GM18505 (cell line): ENCODE measurements at regions not wholly inside any gene's neighbourhood (a gene's known extent, or its start where the extent isn't known, plus 50 kb on each side); places are given as distances from the start of the nearest gene placed in this dataset.

Experiments used
- ATAC-seq: cut with Tn5 transposase; IDR thresholded peaks from one replicate; pipeline ENCODE4 v1.9.1; 2021; ENCODE audit not compliant: unreplicated experiment
- POLR2A ChIP-seq: IDR thresholded peaks from 4 replicates; pipeline ENCODE4 v1.6.1; 2011; ENCODE audit warnings: borderline replicate concordance; ENCODE audit not compliant: insufficient read depth, insufficient read length; ENCODE audit errors: extremely low read depth

DNA sequence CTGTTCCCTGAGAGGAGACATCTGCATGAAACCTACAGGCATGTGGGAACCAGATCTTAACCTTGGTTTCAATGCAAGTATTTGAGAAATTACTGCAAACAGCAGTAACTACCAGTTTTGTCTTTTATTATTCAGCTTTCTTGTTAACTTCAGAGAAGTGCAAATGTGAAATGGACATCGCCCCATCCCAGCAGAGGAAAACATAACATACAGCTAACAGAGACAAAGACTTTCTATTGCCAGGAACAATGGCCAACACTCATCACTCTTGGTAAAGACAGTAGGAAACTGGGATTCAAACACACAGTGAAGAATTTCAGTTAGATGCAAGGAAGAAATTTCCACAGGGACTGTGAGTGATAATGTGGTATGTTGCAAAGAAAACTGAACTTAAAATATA, 115.1 kb downstream of the SLC30A10 start:
- TF ChIP-seq POLR2A: no peak
- no peak for ATAC-seq

DNA sequence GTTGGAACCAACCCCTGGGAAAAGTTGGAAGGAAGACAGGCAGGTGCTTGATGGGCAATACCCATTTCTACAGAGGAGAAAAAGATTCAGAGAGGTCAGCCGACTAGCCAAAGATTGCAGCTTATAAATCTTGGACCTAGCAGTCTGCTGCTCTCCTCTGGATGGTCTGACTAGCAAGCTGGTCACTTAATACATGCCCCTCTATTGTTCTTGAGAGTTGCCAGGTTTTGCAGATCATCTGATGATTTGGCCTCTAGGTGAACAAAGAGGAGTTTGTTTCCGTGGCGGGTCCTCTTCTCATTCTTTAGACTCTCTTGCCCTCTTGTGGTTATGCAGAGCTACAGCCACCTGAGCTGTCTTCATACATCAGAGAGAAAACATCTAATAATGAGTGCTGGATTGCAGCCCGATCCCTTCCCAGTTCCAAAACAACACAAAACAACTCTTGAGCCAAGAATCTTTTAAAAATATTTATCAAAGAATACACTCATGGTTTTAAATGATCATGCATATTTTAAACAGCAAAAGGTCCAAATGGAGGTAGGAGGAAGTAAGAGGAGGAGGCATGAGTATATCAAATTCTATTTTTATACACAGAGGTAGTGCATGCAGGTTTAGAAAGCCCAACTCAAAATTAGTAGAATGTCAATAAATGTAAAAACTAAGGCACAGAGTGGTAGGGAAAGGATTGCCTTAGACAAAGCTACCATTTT, 115.7 kb downstream of the SLC30A10 start:
- ATAC-seq: peak; percentile 91
- TF ChIP-seq POLR2A: no peak

DNA sequence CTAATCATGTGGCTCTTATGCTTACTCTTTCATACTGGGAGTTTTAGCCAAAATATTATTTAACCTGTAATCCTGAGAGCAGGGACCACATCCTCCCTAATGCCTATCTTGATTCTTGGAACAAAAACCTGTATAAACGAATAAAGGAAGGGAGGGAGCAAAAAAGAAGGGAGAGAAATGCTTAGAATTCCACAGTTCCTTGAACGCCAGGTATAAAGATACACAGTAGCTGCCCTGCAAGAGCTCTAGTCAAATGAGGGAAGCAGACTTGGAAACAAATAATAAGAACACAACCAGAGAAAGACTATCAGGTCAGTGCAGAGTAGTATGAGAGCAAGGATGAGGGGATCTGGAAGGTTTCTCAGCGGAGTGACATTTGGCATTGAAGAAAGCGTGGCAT, 116.3 kb downstream of the SLC30A10 start:
- no peak for TF ChIP-seq POLR2A
- no peak for ATAC-seq

DNA sequence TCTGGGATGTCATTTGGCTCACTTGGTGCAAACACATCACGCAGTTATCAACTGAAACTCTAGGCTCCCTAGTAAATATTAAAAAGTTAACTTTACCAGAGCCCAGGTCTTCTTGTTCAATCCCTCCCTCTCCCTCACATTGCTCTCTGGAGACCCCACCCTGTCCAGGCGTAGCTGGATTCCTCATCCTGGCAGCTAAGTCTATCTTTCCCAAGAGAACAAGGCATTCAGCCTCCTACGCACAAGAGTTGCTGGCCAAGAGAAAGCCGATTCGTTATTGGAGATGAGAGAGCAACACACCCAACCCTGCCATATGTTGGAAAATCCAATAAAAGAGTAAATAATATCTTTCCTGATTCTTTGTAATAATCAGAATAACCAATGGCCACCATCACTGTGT, 117.9 kb downstream of the SLC30A10 start:
- no peak for ATAC-seq
- no peak for TF ChIP-seq POLR2A

DNA sequence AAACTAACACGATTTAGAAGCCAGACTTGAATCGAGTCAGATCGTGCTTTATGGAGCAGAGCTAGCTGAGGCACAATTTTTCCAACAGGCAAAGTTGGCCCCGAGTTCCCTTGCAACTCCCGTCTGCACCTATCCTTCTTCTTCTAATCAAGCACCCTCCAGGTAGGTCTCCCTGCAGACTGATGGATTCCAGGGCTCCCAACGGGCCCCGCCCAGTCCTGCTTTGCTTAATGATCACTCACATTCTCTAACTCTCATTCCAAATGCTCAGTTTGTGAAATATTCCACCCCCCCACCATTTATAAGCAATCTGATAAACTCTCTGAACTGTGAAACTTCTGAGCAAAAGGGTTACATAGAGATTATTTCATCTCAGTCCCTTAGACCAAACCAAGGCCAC, 119.6 kb downstream of the SLC30A10 start:
- no peak for ATAC-seq
- TF ChIP-seq POLR2A: no peak

DNA sequence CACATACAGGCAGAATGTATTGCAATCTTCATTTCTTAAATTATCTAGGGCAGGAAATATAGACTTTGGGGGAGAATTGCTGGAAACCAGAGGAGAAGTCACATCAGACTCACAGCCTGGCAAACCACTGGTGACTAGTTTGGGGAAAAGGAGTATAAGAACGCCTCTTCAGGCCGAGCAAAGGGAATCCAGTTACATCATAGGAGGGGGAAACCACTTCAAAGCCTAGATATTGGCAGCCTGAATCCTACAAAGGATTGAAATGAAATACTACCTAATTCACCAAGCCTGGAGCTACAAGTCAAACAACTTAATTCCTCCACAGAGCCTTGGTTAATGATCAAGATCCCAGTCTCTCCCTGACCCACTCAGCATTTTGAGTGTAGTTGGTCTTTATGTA, 121.7 kb downstream of the SLC30A10 start:
- no peak for ATAC-seq
- TF ChIP-seq POLR2A: no peak

DNA sequence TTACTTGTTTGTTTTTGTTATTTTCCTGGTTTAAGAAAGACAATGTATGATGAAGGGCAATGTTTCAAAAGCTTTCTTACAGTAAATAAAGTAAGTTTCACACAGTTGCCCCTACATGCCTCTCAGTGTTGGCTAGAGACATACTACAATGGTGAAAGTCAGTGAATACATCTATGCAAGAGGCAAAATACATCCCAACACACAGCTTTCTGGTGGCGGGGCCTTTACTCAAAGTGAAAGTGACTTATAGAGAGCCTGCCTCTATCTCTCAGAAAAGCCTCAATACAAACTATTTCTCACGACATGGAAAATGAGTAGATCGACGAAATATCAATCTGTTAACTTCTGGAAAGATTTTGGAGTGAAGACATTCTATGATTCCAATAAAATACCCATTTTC, 122.3 kb downstream of the SLC30A10 start:
- peak; percentile 55 for ATAC-seq
- TF ChIP-seq POLR2A: no peak

DNA sequence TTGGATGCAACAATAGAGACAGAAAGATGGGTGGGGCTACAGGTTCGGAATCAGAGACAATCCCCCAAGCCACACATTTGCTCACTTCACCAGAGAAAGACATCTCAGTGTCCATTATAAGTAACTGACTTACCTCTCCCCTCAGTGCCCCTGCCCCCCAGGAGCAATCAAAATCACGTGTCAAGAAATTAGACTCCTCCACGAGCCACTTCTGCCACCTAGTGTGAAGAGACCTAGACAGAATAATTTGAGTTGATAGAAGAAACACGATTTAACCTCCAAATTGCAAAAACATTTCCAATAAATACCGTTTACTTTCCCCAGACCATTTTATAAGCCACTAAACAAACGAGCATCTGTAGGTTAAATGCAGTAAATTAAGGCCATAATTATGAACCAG, 123.2 kb downstream of the SLC30A10 start:
- ATAC-seq: no peak

DNA sequence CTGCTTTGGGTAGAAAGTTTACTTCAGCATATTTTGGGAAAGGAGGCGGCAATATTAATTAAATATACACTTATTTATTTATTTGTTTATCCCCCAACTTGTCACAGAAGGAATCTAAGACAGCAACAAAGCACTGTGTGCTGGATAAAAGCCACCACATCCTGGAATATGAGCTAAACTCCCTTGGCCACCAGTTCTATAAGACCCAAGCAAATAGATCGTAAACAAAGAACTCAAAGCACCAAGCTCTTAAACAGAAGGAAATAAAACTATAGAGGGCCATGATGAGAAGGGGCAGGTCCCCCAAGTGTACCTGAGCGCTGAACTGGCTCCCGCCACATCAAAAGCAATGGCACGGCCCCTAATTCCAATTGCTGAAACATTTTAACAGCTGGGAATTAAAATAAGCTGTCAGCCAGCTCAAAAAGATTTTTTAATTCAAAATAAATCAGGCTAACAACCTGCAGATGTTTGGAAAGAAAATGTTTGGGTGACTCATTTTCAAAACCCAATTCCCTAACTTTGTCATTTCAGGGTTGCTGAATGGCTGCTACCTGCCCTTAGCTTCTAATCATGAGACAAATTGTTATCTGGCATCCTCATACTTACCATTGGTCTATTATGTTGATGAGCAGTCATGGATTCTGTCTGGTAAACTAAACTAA, 127.1 kb downstream of the SLC30A10 start:
- no peak for TF ChIP-seq POLR2A
- ATAC-seq: no peak

More for the DNA sequence above, 123.2 kb downstream of the SLC30A10 start:
- TF ChIP-seq POLR2A: no peak

DNA sequence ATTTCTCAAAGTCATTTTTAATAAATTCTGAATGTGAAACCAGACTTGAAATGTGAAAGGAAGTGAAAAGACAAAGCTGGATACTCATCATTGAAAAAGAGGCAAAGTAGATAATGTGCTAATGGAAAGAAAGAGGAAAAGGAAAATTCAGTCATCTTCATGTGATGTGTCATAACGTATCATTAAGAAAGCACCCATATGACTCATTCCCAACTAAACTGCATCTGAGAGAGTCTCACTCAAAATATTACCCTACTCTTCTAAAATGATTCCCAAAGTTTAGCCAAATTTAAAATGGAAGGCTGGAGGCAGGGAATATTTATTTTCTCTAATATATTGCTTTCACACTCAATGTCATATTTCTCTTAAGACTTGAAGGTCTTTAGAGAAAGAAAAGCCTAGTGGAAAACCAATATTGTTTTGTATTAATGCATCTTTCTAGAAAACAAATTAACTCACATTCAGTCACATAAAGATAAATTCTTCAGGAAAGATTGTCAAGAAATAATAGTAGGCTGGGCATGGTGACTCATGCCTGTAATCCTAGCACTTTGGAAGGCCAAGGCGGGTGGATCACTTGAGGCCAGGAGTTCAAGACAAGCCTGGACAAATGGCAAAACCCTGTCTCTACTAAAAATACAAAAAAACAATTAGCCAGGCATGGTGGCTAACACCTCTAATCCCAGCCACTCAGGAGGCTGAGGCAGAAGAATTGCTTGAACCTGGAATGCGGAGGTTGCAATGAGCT, 129.9 kb downstream of the SLC30A10 start:
- peak; percentile 48 for ATAC-seq
- no peak for TF ChIP-seq POLR2A

DNA sequence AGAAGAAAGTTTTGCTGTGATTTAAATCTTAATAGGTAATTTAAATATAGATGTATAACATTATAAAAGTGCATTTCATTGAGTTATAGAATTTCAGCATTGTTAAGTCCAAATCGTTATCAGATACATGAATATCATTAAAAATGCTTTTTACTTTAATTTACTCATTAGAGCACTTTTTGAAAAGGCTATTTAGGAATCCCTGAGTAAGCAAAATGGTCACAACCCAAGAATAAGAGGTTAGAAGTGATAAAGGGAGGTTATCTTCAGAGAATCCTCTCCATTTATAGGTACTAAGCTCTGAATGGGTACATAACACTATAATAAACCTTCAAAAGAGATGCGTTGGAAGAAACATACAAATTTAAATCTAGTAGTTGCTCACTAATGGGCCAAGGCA, 130.7 kb downstream of the SLC30A10 start:
- no peak for ATAC-seq
- no peak for TF ChIP-seq POLR2A

DNA sequence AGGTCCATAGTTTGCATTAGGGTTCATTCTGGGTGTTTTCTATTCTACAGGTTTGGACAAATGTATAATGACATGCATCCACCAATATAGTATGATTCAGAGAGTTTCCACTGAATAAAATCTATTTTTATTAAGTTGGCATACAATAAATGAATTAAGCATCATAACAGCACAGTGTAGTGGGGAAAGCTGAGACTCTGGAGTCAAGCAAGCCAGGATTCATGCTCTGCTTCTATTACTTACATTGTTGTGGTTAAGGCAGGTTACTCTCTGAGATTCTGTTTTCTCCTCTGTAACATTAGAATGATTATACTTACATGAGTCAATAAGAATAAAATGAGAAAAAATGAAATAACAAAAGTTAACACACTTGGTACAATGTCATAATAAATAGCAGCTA, 131.3 kb downstream of the SLC30A10 start:
- no peak for TF ChIP-seq POLR2A
- ATAC-seq: no peak

DNA sequence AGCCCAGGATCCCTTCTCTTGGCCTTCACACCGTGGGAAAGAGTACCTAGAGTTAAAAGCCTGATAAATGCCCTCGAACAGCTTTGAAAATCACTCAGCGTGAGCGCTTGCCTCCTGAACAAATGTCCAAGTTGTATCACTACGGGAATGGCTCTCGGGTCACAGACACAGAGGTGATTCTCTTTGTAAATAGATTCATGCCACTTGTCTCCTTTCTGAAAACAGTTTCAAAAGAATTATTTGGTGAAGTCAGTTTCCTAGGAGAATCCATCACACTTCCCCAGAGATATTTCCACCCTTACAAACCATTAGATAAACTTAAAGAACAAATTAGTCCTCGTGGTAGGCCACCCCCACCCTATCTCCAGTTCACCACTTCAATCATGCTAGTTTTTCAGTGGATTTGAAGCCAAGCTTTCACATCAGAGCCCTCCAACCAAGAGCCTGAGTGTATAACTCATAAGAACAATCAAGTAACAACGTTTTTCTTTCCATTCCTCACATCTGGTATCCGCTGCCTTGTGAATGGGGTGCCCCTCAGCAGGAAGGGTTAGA, 132.9 kb downstream of the SLC30A10 start:
- no peak for TF ChIP-seq POLR2A
- no peak for ATAC-seq
